Nephron (organoid): ENCODE measurements at regions not wholly inside any gene's neighbourhood (a gene's known extent, or its start where the extent isn't known, plus 50 kb on each side); places are given as distances from the start of the nearest gene placed in this dataset.

Source experiments
- H3K27ac Mint-ChIP-seq, 3 experiments: 2 replicates each; pipeline ENCODE4 v1.8.0; 2020; ENCODE audit warnings: mixed read lengths in 3 of 3, mild to moderate bottlenecking in 2 of 3, moderate library complexity in 1 of 3
- H3K27me3 Mint-ChIP-seq: 2 replicates; pipeline ENCODE4 v1.8.0; 2021; ENCODE audit warnings: low read depth, mild to moderate bottlenecking, moderate library complexity, mixed read lengths
- H3K36me3 Mint-ChIP-seq: 2 replicates; pipeline ENCODE4 v1.8.0; 2020; ENCODE audit warnings: low read depth, mixed read lengths
- H3K4me1 Mint-ChIP-seq: 2 replicates; pipeline ENCODE4 v1.8.0; 2020; ENCODE audit warnings: mixed read lengths
- H3K4me3 Mint-ChIP-seq, 3 experiments: 2 replicates each; pipeline ENCODE4 v1.8.0; 2020; ENCODE audit warnings: mild to moderate bottlenecking in 3 of 3, mixed read lengths in 3 of 3, moderate library complexity in 2 of 3
- H3K9me3 Mint-ChIP-seq: 2 replicates; pipeline ENCODE4 v1.8.0; 2020; ENCODE audit warnings: mixed read lengths
- TF ChIP-seq, protein P1 (sequence below), 3 experiments: fragments of 200-600 bp; sonication (generic); IDR thresholded peaks; one replicate each; pipeline ENCODE4 v1.5.0; 2021; ENCODE audit warnings: antibody characterized with exemption in 3 of 3; ENCODE audit not compliant: unreplicated experiment in 3 of 3

DNA sequence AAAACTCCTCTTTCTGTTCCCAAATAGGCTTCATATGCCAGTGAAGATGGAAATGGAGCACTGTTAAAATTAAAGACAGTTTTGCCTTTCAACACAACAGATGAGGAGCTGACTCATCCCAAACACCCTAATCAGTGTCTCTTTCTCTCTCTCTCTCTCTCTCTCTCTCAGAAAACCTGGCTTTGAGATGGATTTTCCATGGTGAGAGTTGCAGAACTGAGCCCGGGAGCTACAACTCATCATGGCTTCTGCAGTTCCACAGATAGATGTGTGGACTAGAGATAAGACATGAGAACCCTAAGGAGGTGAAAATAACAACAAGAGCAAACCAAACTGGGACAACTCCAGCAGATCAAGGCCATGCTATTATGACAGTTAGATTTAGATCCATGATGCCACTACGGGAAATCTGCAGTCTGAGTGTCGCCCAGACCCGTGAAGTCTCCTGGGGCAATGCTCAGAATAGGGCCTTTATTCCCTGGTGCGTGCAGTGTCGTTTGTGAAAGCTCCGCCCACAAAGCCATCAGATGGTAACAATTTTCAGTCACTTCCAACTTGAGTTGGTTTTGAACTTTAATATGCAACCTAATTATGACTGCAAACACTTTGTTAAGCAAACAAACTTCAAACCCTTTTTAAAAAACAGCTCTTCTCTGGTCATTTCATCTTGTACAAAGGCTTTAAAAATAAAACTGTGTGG lies 338.2 kb upstream of the PREP start:
- Mint-ChIP-seq H3K27ac (no peak overlapping the region), H3K9me3 (peaks cover 5% of the 10 kb centered on the region), H3K27me3 (no peaks in the 10 kb centered on the region), H3K4me3 (no peak overlapping the region), H3K36me3 (no peaks in the 10 kb centered on the region), H3K4me1 (no peaks in the 10 kb centered on the region)
- TF ChIP-seq, protein P1, sequence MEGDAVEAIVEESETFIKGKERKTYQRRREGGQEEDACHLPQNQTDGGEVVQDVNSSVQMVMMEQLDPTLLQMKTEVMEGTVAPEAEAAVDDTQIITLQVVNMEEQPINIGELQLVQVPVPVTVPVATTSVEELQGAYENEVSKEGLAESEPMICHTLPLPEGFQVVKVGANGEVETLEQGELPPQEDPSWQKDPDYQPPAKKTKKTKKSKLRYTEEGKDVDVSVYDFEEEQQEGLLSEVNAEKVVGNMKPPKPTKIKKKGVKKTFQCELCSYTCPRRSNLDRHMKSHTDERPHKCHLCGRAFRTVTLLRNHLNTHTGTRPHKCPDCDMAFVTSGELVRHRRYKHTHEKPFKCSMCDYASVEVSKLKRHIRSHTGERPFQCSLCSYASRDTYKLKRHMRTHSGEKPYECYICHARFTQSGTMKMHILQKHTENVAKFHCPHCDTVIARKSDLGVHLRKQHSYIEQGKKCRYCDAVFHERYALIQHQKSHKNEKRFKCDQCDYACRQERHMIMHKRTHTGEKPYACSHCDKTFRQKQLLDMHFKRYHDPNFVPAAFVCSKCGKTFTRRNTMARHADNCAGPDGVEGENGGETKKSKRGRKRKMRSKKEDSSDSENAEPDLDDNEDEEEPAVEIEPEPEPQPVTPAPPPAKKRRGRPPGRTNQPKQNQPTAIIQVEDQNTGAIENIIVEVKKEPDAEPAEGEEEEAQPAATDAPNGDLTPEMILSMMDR (IDR thresholded peaks at IDR 0.05; ENCODE audit: unreplicated experiment in 3 of 3) = no peak

GRCh38 chr6:105739764-105740163 lies 336.9 kb upstream of the PREP start:
- Mint-ChIP-seq H3K27me3 (no peaks in the 10 kb centered on the region), H3K9me3 (peaks cover 5% of the 10 kb centered on the region), H3K36me3 (no peaks in the 10 kb centered on the region), H3K4me3 (no peak overlapping the region), H3K4me1 (no peaks in the 10 kb centered on the region), H3K27ac (no peak overlapping the region)
- TF ChIP-seq, protein P1 (IDR thresholded peaks at IDR 0.05; ENCODE audit: unreplicated experiment in 3 of 3) = no peak

DNA sequence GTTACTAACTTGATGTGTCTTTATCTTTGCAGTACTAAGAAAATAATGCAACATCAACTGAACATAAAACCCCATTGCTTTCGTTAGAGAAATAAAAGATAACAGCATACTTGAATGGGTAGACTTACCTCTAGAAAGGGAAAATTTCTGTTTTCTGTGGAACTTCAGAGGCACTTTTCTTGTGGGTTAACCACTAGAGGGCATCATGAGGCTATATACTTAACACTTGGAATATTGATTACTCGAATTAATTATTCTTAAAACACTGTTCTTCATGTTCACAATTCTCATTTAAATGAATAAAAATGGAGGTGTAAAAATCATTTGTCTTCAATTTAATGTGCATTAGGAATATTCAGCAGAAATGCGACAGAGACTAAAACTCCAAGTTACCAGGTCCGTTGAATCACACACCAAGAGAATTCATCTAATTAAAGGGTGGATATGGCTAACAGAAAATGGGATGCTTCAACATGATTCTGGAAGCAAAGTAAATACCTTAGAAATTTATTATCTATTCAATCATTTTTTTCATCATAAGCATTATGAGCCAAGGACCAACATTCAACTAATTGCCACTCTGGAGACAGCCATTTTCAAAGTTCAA lies 330.8 kb upstream of the PREP start:
- Mint-ChIP-seq H3K4me1 (peaks cover 5% of the 10 kb centered on the region), H3K4me3 (no peak overlapping the region), H3K27ac (no peak overlapping the region), H3K9me3 (peaks cover 5% of the 10 kb centered on the region), H3K27me3 (no peaks in the 10 kb centered on the region), H3K36me3 (no peaks in the 10 kb centered on the region)
- TF ChIP-seq, protein P1 (IDR thresholded peaks at IDR 0.05; ENCODE audit: unreplicated experiment in 3 of 3) = peak; percentile 17 to 59 (median 28)

DNA sequence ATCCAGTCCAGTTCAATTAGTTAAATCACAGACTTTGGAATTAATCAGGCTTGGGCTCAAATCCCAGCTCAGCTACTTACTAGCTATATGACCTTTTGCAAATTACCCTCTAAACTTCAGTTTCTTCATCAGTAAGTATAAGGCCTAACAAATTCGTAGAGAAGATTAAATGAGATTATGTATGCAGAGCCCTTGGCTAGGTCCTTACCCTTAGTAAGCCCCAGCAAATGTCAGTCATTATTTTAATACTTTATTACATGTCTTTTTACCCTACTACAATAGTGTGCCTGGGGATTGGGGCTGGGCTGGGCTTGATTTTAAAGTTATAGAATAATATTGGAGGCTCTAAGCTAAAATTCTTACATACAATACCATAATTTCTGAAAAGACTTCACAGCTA lies 326.1 kb upstream of the PREP start:
- Mint-ChIP-seq H3K36me3 (no peaks in the 10 kb centered on the region), H3K4me3 (no peak overlapping the region), H3K27me3 (peaks cover 7% of the 10 kb centered on the region), H3K4me1 (peaks cover 5% of the 10 kb centered on the region), H3K27ac (no peak overlapping the region), H3K9me3 (no peaks in the 10 kb centered on the region)
- TF ChIP-seq, protein P1 (IDR thresholded peaks at IDR 0.05; ENCODE audit: unreplicated experiment in 3 of 3) = no peak

DNA sequence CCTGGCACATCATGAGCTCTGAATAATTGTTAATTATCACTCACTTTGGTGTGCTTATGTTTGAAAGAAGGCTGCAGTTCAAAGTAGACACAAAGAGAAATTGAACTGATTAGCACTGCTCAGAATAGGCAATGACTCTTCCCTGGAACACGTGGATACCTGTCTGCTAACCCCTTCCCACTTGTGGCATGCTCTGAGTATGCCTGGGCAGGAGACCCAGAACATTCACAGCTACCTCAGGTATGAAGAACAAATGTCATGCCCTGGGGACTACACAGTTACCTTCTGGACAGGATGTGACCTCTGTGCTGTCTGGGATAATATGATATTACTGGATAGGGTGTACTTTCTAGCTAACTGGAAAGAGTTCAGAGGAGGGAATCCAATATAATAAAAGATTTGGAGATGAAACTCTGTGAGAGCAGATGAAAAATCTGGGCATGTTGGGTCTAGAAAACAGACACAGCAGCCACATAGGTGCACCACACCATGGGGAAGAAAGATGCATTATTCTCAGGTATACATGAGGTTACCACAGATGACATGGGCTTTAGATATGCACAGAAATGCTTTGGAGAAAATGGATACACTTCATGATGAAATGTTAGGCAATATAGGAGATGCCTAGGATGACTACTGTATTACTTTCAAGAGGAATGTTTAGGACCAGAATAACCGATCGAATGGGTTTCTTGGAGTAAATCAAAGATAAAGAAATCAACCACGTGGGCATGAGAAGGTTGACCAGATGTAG lies 324.2 kb upstream of the PREP start:
- Mint-ChIP-seq H3K27me3 (peaks cover 7% of the 10 kb centered on the region), H3K9me3 (no peaks in the 10 kb centered on the region), H3K4me1 (peaks cover 5% of the 10 kb centered on the region), H3K36me3 (no peaks in the 10 kb centered on the region), H3K4me3 (no peak overlapping the region), H3K27ac (no peak overlapping the region)
- TF ChIP-seq, protein P1 (IDR thresholded peaks at IDR 0.05; ENCODE audit: unreplicated experiment in 3 of 3) = no peak
